HepG2 (cell line): ENCODE measurements at regions not wholly inside any gene's neighbourhood (a gene's known extent, or its start where the extent isn't known, plus 50 kb on each side); places are given as distances from the start of the nearest gene placed in this dataset.

Source experiments
- ATAC-seq: fragments of 200-7000 bp; cut with Tn5 transposase; 3 replicates; pipeline ENCODE4 v1.9.1; 2020; ENCODE audit warnings: mild to moderate bottlenecking, moderate library complexity
- BruUV-seq: library from RNA; stranded (reverse); fragments of 400-500 nt; replicated peaks from 2 replicates; lab custom pipeline; 2021; lab: Mats Ljungman, UMichigan
- CTCF ChIA-PET: fragments of 300-600 bp; formaldehyde crosslinking; extraction: SDS; loops from one replicate; lab custom pipeline; 2021; ENCODE audit warnings: low total read pairs, inconsistent platforms, low intra/inter-chr PET ratio; lab: Yijun Ruan, JAX
- POLR2A ChIA-PET: fragments of 350-600 bp; sonication (Branson Sonifier 250); formaldehyde crosslinking; loops from one replicate; lab custom pipeline; 2020; ENCODE audit warnings: antibody characterized with exemption, inconsistent platforms; lab: Yijun Ruan, JAX
- DNase-seq: peaks from one replicate; pipeline ENCODE4 v3.0.0-alpha.2; 2015; ENCODE audit warnings: low spot score
- FAIRE-seq: peaks from 3 replicates; lab custom pipeline; 2011; peaks lifted over from hg19 to GRCh38; lab: Jason Lieb, UNC
- H2AFZ ChIP-seq: one replicate; pipeline ENCODE4 v1.6.1; 2011; ENCODE audit warnings: low read length, inconsistent platforms
- H3K27ac ChIP-seq: fragments of 300-600 bp; 3 replicates; pipeline ENCODE4 v1.8.0; 2011; ENCODE audit warnings: mixed run types, mild to moderate bottlenecking, mixed read lengths, low read length, inconsistent platforms; ENCODE audit not compliant: insufficient read depth; ENCODE audit errors: extremely low read length
- H3K27me3 ChIP-seq, 2 experiments: fragments of 200-600 bp in 1 of 2; 2 replicates in 1 of 2; 3 replicates in 1 of 2; pipeline versions ENCODE4 v1.6.0 to v1.8.0; 2011; ENCODE audit warnings: low read length in 2 of 2, mild to moderate bottlenecking in 2 of 2, moderate library complexity in 2 of 2, inconsistent platforms in 1 of 2; ENCODE audit not compliant: insufficient read depth in 2 of 2, control insufficient read depth in 1 of 2
- H3K36me3 ChIP-seq, 2 experiments: fragments of 200-600 bp in 1 of 2; replicated peaks in 1 of 2; 2 replicates in 1 of 2; 3 replicates in 1 of 2; pipeline versions ENCODE4 v1.5.1 to v1.8.0; 2011; ENCODE audit warnings: low read length in 2 of 2, inconsistent platforms in 1 of 2; ENCODE audit not compliant: insufficient read depth in 2 of 2, control insufficient read depth in 1 of 2
- H3K4me1 ChIP-seq: 2 replicates; pipeline ENCODE4 v1.5.1; 2012; ENCODE audit warnings: low read length, inconsistent platforms; ENCODE audit not compliant: insufficient read depth
- H3K4me2 ChIP-seq: 2 replicates; pipeline ENCODE4 v1.6.0; 2011; ENCODE audit warnings: low read depth, low read length, inconsistent platforms
- H3K4me3 ChIP-seq, 3 experiments: fragments of 200-600 bp in 1 of 3; sonication (generic), shearing (Covaris generic) in 1 of 3; replicated peaks in 1 of 3; 2 replicates each; pipeline ENCODE4 v1.5.1; 2011 to 2016; ENCODE audit warnings: low read length in 3 of 3, inconsistent platforms in 2 of 3, low read depth in 2 of 3, mild to moderate bottlenecking in 2 of 3, control low read depth in 1 of 3, mixed read lengths in 1 of 3; ENCODE audit not compliant: insufficient read depth in 1 of 3
- H3K79me2 ChIP-seq: one replicate; pipeline ENCODE4 v1.6.1; 2011; ENCODE audit warnings: low read length, inconsistent platforms; ENCODE audit not compliant: insufficient read depth
- H3K9ac ChIP-seq: 2 replicates; pipeline ENCODE4 v1.6.0; 2011; ENCODE audit warnings: mild to moderate bottlenecking, low read depth, low read length, inconsistent platforms; ENCODE audit not compliant: insufficient read depth
- H3K9me3 ChIP-seq: 2 replicates; pipeline ENCODE4 v1.5.1; 2012; ENCODE audit warnings: mild to moderate bottlenecking, low read length
- H4K20me1 ChIP-seq: 2 replicates; pipeline ENCODE4 v1.6.0; 2011; ENCODE audit warnings: inconsistent platforms, mild to moderate bottlenecking, low read length, moderate library complexity; ENCODE audit not compliant: insufficient read depth
- HOXA9 ChIP-seq: sonication (generic); formaldehyde crosslinking; IDR thresholded peaks from 2 replicates; pipeline ENCODE4 v1.8.1; 2022; ENCODE audit warnings: missing genetic modification reagents, mild to moderate bottlenecking, moderate library complexity, borderline replicate concordance
- KDM5A ChIP-seq: fragments of 200-600 bp; sonication (generic); IDR thresholded peaks from 2 replicates; pipeline ENCODE4 v1.7.0; 2018; ENCODE audit warnings: antibody characterized with exemption, mild to moderate bottlenecking, low read length, borderline replicate concordance
- MATR3 ChIP-seq: sonication (generic); formaldehyde crosslinking; IDR thresholded peaks from 2 replicates; pipeline ENCODE4 v1.4.0; 2020; ENCODE audit warnings: missing genetic modification reagents
- MIXL1 ChIP-seq: IDR thresholded peaks from 2 replicates; pipeline ENCODE4 v1.6.1; 2016
- MLLT10 ChIP-seq: sonication (generic); formaldehyde crosslinking; IDR thresholded peaks from 2 replicates; pipeline ENCODE4 v1.4.0; 2020; ENCODE audit warnings: missing genetic modification reagents
- NR0B2 ChIP-seq: sonication (generic); formaldehyde crosslinking; IDR thresholded peaks from 2 replicates; pipeline ENCODE4 v1.4.0; 2020; ENCODE audit warnings: mild to moderate bottlenecking, missing genetic modification reagents
- POGZ ChIP-seq: sonication (generic); formaldehyde crosslinking; IDR thresholded peaks from 2 replicates; pipeline ENCODE4 v1.4.0; 2020; ENCODE audit warnings: mild to moderate bottlenecking, missing genetic modification reagents
- POLR2G ChIP-seq: fragments of 200-400 bp; formaldehyde crosslinking; IDR thresholded peaks from 2 replicates; pipeline ENCODE4 v1.6.1; 2018; ENCODE audit warnings: mild to moderate bottlenecking, low read depth, low read length, moderate library complexity
- RCOR2 ChIP-seq: IDR thresholded peaks from 2 replicates; pipeline ENCODE4 v1.6.1; 2016; ENCODE audit warnings: missing biosample characterization, missing genetic modification reagents
- TBX2 ChIP-seq: sonication (generic); formaldehyde crosslinking; IDR thresholded peaks from 2 replicates; pipeline ENCODE4 v1.5.0; 2020; ENCODE audit warnings: missing genetic modification reagents, mild to moderate bottlenecking, borderline replicate concordance
- ZEB1 ChIP-seq: IDR thresholded peaks from 2 replicates; pipeline ENCODE4 v1.6.1; 2012; ENCODE audit warnings: mild to moderate bottlenecking, low read depth, inconsistent platforms; ENCODE audit not compliant: insufficient replicate concordance
- ZFP36L2 ChIP-seq: sonication (generic); formaldehyde crosslinking; IDR thresholded peaks from 2 replicates; pipeline ENCODE4 v1.4.0; 2020; ENCODE audit warnings: missing genetic modification reagents
- ZFP41 ChIP-seq: sonication (generic); formaldehyde crosslinking; IDR thresholded peaks from 2 replicates; pipeline ENCODE4 v1.4.0; 2020; ENCODE audit warnings: mild to moderate bottlenecking, missing genetic modification reagents, borderline replicate concordance
- ZNF225 ChIP-seq: sonication (generic); formaldehyde crosslinking; IDR thresholded peaks from 2 replicates; pipeline ENCODE4 v1.4.0; 2020; ENCODE audit warnings: mild to moderate bottlenecking, missing genetic modification reagents
- ZNF3 ChIP-seq: IDR thresholded peaks from 2 replicates; pipeline ENCODE4 v1.7.0; 2017; ENCODE audit warnings: inconsistent platforms
- ZNF383 ChIP-seq: sonication (generic); formaldehyde crosslinking; IDR thresholded peaks from 2 replicates; pipeline ENCODE4 v1.4.0; 2020; ENCODE audit warnings: missing genetic modification reagents, mild to moderate bottlenecking, borderline replicate concordance
- ZNF7 ChIP-seq: IDR thresholded peaks from 2 replicates; pipeline ENCODE4 v1.6.1; 2016; ENCODE audit warnings: missing biosample characterization, missing genetic modification reagents
- WGBS: methylation state at CpG from one replicate; pipeline ENCODE4 v1.1.6; 2017; ENCODE audit warnings: low lambda C conversion rate; 5-methylcytosine and 5-hydroxymethylcytosine counted together
- in situ Hi-C: cut with HindIII; loops from 2 replicates; pipeline ENCODE4 v1.10.0; 2017; ENCODE audit warnings: low pct_unique_long_range_greater_than_20kb; ENCODE audit not compliant: extremely low pct_ligation_motif_present
- intact Hi-C: fragments of 100-400 bp; cut with micrococcal nuclease; formaldehyde crosslinking; loops from one replicate; pipeline ENCODE4 v1.10.0; 2022; ENCODE audit not compliant: unreplicated experiment

- CTCF ChIA-PET, result no interaction called here
- no peak overlapping the region for H3K4me2 ChIP-seq
- no peak overlapping the region for H3K27ac ChIP-seq
- no peak overlapping the region for H2AFZ ChIP-seq
- WGBS, result 55% methylated on average over 3 of the region's 3 CpGs
- ATAC-seq (no peak), DNase-seq (no peak), FAIRE-seq (no peak)
- H3K27me3 ChIP-seq, result no peaks in the 10 kb centered on the region
- in situ Hi-C loops, result no loop called here
- H4K20me1 ChIP-seq, result no peaks in the 10 kb centered on the region
- no peaks in the 10 kb centered on the region for H3K36me3 ChIP-seq
- BruUV-seq, result no TSS peak
- no peak overlapping the region for H3K9ac ChIP-seq
- H3K4me1 ChIP-seq, result no peaks in the 10 kb centered on the region
- H3K4me3 ChIP-seq, result no peak overlapping the region
- TF ChIP-seq ZFP41 (CRISPR knock-in tag) (no peak), ZNF225 (CRISPR knock-in tag) (no peak), POLR2G (no peak), TBX2 (CRISPR knock-in tag) (no peak), MLLT10 (no peak), ZNF3 (CRISPR knock-in tag) (no peak), MIXL1 (CRISPR knock-in tag) (no peak), ZNF7 (no peak), KDM5A (no peak), MATR3 (CRISPR knock-in tag) (no peak), ZEB1 (no peak), POGZ (CRISPR knock-in tag) (no peak), ZNF383 (CRISPR knock-in tag) (no peak), HOXA9 (CRISPR knock-in tag) (no peak), NR0B2 (CRISPR knock-in tag) (no peak), RCOR2 (CRISPR knock-in tag) (no peak), ZFP36L2 (CRISPR knock-in tag) (no peak)
- TF ChIP-seq, all 625 proteins: peak for 0
- Histone ChIP-seq H3K79me2 (no peaks in the 10 kb centered on the region), H3K9me3 (no peaks in the 10 kb centered on the region)
- intact Hi-C loops, result no loop called here
- POLR2A ChIA-PET, result no interaction called here
These were observed 260.9 kb downstream of the SLC7A11 start for GRCh38 chr4:137981277-137981676.
